Upper lobe of right lung (tissue), 1 donor: ENCODE measurements at regions not wholly inside any gene's neighbourhood (a gene's known extent, or its start where the extent isn't known, plus 50 kb on each side); places are given as distances from the start of the nearest gene placed in this dataset.

Experiments
- ATAC-seq: fragments of 200-7000 bp; cut with Tn5 transposase; one replicate; pipeline ENCODE4 v1.9.1; 2020; ENCODE audit warnings: mild to moderate bottlenecking, moderate library complexity
- DNase-seq: peaks from one replicate; pipeline ENCODE4 v3.0.0-alpha.2; 2020
- H3K27ac ChIP-seq: fragments of 200-600 bp; one replicate; pipeline ENCODE4 v1.8.0; 2022
- H3K27me3 ChIP-seq: fragments of 200-600 bp; one replicate; pipeline ENCODE4 v1.8.0; 2022; ENCODE audit warnings: mild to moderate bottlenecking
- H3K36me3 ChIP-seq: fragments of 200-600 bp; one replicate; pipeline ENCODE4 v1.8.0; 2022
- H3K4me1 ChIP-seq: fragments of 200-600 bp; one replicate; pipeline ENCODE4 v1.8.0; 2022
- H3K4me3 ChIP-seq: fragments of 200-600 bp; one replicate; pipeline ENCODE4 v1.8.0; 2022; ENCODE audit warnings: mild to moderate bottlenecking
- H3K9me3 ChIP-seq: fragments of 200-600 bp; one replicate; pipeline ENCODE4 v1.8.0; 2022
- CTCF ChIP-seq: fragments of 200-600 bp; IDR thresholded peaks from one replicate; pipeline ENCODE4 v1.8.0; 2022; ENCODE audit warnings: antibody characterized with exemption
- intact Hi-C: fragments of 100-400 bp; cut with DNase I; formaldehyde crosslinking; loops from one replicate; pipeline ENCODE4 v1.11.0; 2022
- donor health status: DM: no; HTN: yes; CAD: no; lungs with severe emphysema.

- no peak for DNase-seq
- ATAC-seq: no peak
- intact Hi-C loops: no loop called here
- Histone ChIP-seq H3K27me3 (peaks cover 3% of the 10 kb centered on the region), H3K4me1 (no peaks in the 10 kb centered on the region), H3K9me3 (no peaks in the 10 kb centered on the region), H3K27ac (no peak overlapping the region), H3K4me3 (no peak overlapping the region), H3K36me3 (no peaks in the 10 kb centered on the region)
- no peak for TF ChIP-seq CTCF
Measured at GRCh38 chr7:26049081-26049480, 102.9 kb upstream of the NFE2L3 start.

GRCh38 chr7:26051021-26051420, 101.0 kb upstream of the NFE2L3 start:
- H3K36me3 ChIP-seq: no peaks in the 10 kb centered on the region
- H3K9me3 ChIP-seq: no peaks in the 10 kb centered on the region
- ATAC-seq (no peak), DNase-seq (no peak)
- no peak for TF ChIP-seq CTCF
- H3K4me3 ChIP-seq: no peak overlapping the region
- no peaks in the 10 kb centered on the region for H3K4me1 ChIP-seq
- H3K27ac ChIP-seq: no peak overlapping the region
- peaks cover 3% of the 10 kb centered on the region for H3K27me3 ChIP-seq
- intact Hi-C loops: no loop called here

GRCh38 chr7:26052706-26053105, 99.3 kb upstream of the NFE2L3 start:
- no peak for ATAC-seq
- intact Hi-C loops: no loop called here
- Histone ChIP-seq H3K27me3 (peaks cover 3% of the 10 kb centered on the region), H3K36me3 (no peaks in the 10 kb centered on the region), H3K4me1 (no peaks in the 10 kb centered on the region), H3K9me3 (no peaks in the 10 kb centered on the region), H3K4me3 (no peak overlapping the region), H3K27ac (no peak overlapping the region)
- DNase-seq: no peak
- TF ChIP-seq CTCF: no peak

- no peaks in the 10 kb centered on the region for H3K4me1 ChIP-seq
- no peak overlapping the region for H3K27ac ChIP-seq
- no peak for TF ChIP-seq CTCF
- ATAC-seq (no peak), DNase-seq (no peak)
- no peaks in the 10 kb centered on the region for H3K9me3 ChIP-seq
- intact Hi-C loops: no loop called here
- no peaks in the 10 kb centered on the region for H3K36me3 ChIP-seq
- H3K4me3 ChIP-seq: no peak overlapping the region
- H3K27me3 ChIP-seq: peaks cover 6% of the 10 kb centered on the region
Measured at GRCh38 chr7:26054386-26054785, 97.6 kb upstream of the NFE2L3 start.

- TF ChIP-seq CTCF: no peak
- H3K27ac ChIP-seq: no peak overlapping the region
- H3K9me3 ChIP-seq: no peaks in the 10 kb centered on the region
- intact Hi-C loops: no loop called here
- H3K4me3 ChIP-seq: no peak overlapping the region
- no peaks in the 10 kb centered on the region for H3K36me3 ChIP-seq
- no peak for DNase-seq
- no peaks in the 10 kb centered on the region for H3K4me1 ChIP-seq
- ATAC-seq: no peak
- H3K27me3 ChIP-seq: peaks cover 6% of the 10 kb centered on the region
Measured at GRCh38 chr7:26055241-26055640, 96.8 kb upstream of the NFE2L3 start.
